Parathyroid adenoma (tissue), 2 donors: ENCODE measurements at regions not wholly inside any gene's neighbourhood (a gene's known extent, or its start where the extent isn't known, plus 50 kb on each side); places are given as distances from the start of the nearest gene placed in this dataset.
"Not testable (repeated sequence)": the region's sequence is repeated elsewhere in the genome, so short reads cannot be mapped to it uniquely, and the experiment has no call there.

Experiments
- H2AFZ ChIP-seq: fragments of 300-600 bp; sonication (generic); one replicate; pipeline ENCODE4 v1.7.0; 2017; ENCODE audit warnings: antibody characterized with exemption, mild to moderate bottlenecking
- H3K27ac ChIP-seq: fragments of 300-600 bp; sonication (generic); one replicate; pipeline ENCODE4 v1.7.0; 2017
- H3K27me3 ChIP-seq: fragments of 300-600 bp; sonication (generic); one replicate; pipeline ENCODE4 v1.7.0; 2017; ENCODE audit warnings: low read length; ENCODE audit not compliant: control insufficient read depth, insufficient read depth
- H3K36me3 ChIP-seq: fragments of 300-600 bp; sonication (generic); one replicate; pipeline ENCODE4 v1.7.0; 2017; ENCODE audit warnings: low read length; ENCODE audit not compliant: control insufficient read depth, insufficient read depth
- H3K4me1 ChIP-seq: fragments of 300-600 bp; sonication (generic); one replicate; pipeline ENCODE4 v1.7.0; 2017; ENCODE audit warnings: control low read depth
- H3K4me2 ChIP-seq: fragments of 300-600 bp; sonication (generic); one replicate; pipeline ENCODE4 v1.7.0; 2017; ENCODE audit warnings: low read length
- H3K4me3 ChIP-seq: fragments of 300-600 bp; sonication (generic); one replicate; pipeline ENCODE4 v1.7.0; 2017; ENCODE audit warnings: low read depth, low read length
- H3K79me2 ChIP-seq: fragments of 300-600 bp; sonication (generic); one replicate; pipeline ENCODE4 v1.7.0; 2017; ENCODE audit warnings: control low read depth
- H3K9ac ChIP-seq: fragments of 300-600 bp; sonication (generic); one replicate; pipeline ENCODE4 v1.7.0; 2017; ENCODE audit warnings: mild to moderate bottlenecking
- H3K9me3 ChIP-seq: fragments of 300-600 bp; sonication (generic); one replicate; pipeline ENCODE4 v1.7.0; 2017; ENCODE audit warnings: low read length; ENCODE audit not compliant: control insufficient read depth
- CTCF ChIP-seq: fragments of 300-600 bp; sonication (generic); IDR thresholded peaks from one replicate; pipeline ENCODE4 v1.7.0; 2017; ENCODE audit warnings: antibody characterized with exemption, mild to moderate bottlenecking
- donor health status: primary hyperparathyroidism.

- no peak for TF ChIP-seq CTCF
- no peak overlapping the region for H3K9ac ChIP-seq
- no peak overlapping the region for H3K4me2 ChIP-seq
- H3K79me2 ChIP-seq: no peaks in the 10 kb centered on the region
- no peak overlapping the region for H3K4me3 ChIP-seq
- no peaks in the 10 kb centered on the region for H3K27me3 ChIP-seq
- no peak overlapping the region for H2AFZ ChIP-seq
- no peaks in the 10 kb centered on the region for H3K4me1 ChIP-seq
- no peaks in the 10 kb centered on the region for H3K9me3 ChIP-seq
- no peak overlapping the region for H3K27ac ChIP-seq
- H3K36me3 ChIP-seq: no peaks in the 10 kb centered on the region
Measured at GRCh38 chr2:182545420-182546167, 118.8 kb upstream of the PDE1A start.

- TF ChIP-seq CTCF: no peak
- no peaks in the 10 kb centered on the region for H3K79me2 ChIP-seq
- no peak overlapping the region for H3K27ac ChIP-seq
Measured at GRCh38 chr2:182548031-182548950, 121.5 kb upstream of the PDE1A start.

GRCh38 chr2:182550234-182550633 lies 123.4 kb upstream of the PDE1A start:
- Histone ChIP-seq H2AFZ (no peak overlapping the region), H3K36me3 (no peaks in the 10 kb centered on the region), H3K27ac (no peak overlapping the region), H3K79me2 (no peaks in the 10 kb centered on the region), H3K4me1 (no peaks in the 10 kb centered on the region), H3K9ac (no peak overlapping the region), H3K4me3 (no peak overlapping the region), H3K4me2 (no peak overlapping the region), H3K9me3 (no peaks in the 10 kb centered on the region), H3K27me3 (no peaks in the 10 kb centered on the region)
- TF ChIP-seq CTCF: no peak

More at GRCh38 chr2:182548031-182548950, 121.5 kb upstream of the PDE1A start:
- Histone ChIP-seq H3K4me2 (no peak overlapping the region), H3K4me1 (no peaks in the 10 kb centered on the region), H3K4me3 (no peak overlapping the region), H3K36me3 (no peaks in the 10 kb centered on the region), H3K27me3 (no peaks in the 10 kb centered on the region), H2AFZ (no peak overlapping the region), H3K9me3 (no peaks in the 10 kb centered on the region), H3K9ac (no peak overlapping the region)

GRCh38 chr2:182552232-182552631 lies 125.4 kb upstream of the PDE1A start:
- H3K9me3 ChIP-seq: not testable (repeated sequence)

GRCh38 chr2:182552785-182553184 lies 125.9 kb upstream of the PDE1A start:
- not testable (repeated sequence) for H3K27me3 ChIP-seq, H3K4me3 ChIP-seq, H3K4me1 ChIP-seq, H2AFZ ChIP-seq, H3K36me3 ChIP-seq, H3K79me2 ChIP-seq, H3K27ac ChIP-seq, H3K9ac ChIP-seq, H3K9me3 ChIP-seq, H3K4me2 ChIP-seq

More at GRCh38 chr2:182552232-182552631, 125.4 kb upstream of the PDE1A start:
- H3K27ac ChIP-seq, H3K36me3 ChIP-seq, H3K79me2 ChIP-seq, H3K27me3 ChIP-seq, H3K9ac ChIP-seq, H3K4me3 ChIP-seq, H3K4me1 ChIP-seq, H2AFZ ChIP-seq, H3K4me2 ChIP-seq: not testable (repeated sequence)
